ENCODE measurements at regions not wholly inside any gene's neighbourhood (a gene's known extent, or its start where the extent isn't known, plus 50 kb on each side); places are given as distances from the start of the nearest gene placed in this dataset.

GRCh38 chr14:87109271-87109670 is 883.7 kb downstream of the GALC start:
- DNase-seq (ENCODE audit: low read depth) = no peak

GRCh38 chr14:87108726-87109125 is 884.3 kb downstream of the GALC start:
- DNase-seq (ENCODE audit: low read depth) = no peak

- no peak for DNase-seq (ENCODE audit: low read depth)
These were observed 890.1 kb downstream of the GALC start for GRCh38 chr14:87102811-87103378.

- DNase-seq (ENCODE audit: low read depth) = no peak
These were observed 896.0 kb downstream of the GALC start for GRCh38 chr14:87097015-87097414.

GRCh38 chr14:87094913-87095312 is 898.1 kb downstream of the GALC start:
- DNase-seq (ENCODE audit: low read depth) = no peak

GRCh38 chr14:87088588-87088987 is 904.4 kb downstream of the GALC start:
- DNase-seq (ENCODE audit: low read depth) = no peak

- no peak for DNase-seq (ENCODE audit: low read depth)
These were observed 905.1 kb downstream of the GALC start for GRCh38 chr14:87087881-87088280.

GRCh38 chr14:87084908-87085307 is 908.1 kb downstream of the GALC start:
- no peak for DNase-seq (ENCODE audit: low read depth)

GRCh38 chr14:87082917-87083316 is 910.1 kb downstream of the GALC start:
- no peak for DNase-seq (ENCODE audit: low read depth)

GRCh38 chr14:87081004-87081403 is 912.0 kb downstream of the GALC start:
- no peak for DNase-seq (ENCODE audit: low read depth)

- DNase-seq (ENCODE audit: low read depth) = no peak
These were observed 912.8 kb downstream of the GALC start for GRCh38 chr14:87080146-87080545.

GRCh38 chr14:87079416-87079815 is 913.6 kb downstream of the GALC start:
- no peak for DNase-seq (ENCODE audit: low read depth)

GRCh38 chr14:87076922-87077321 is 916.1 kb downstream of the GALC start:
- DNase-seq (ENCODE audit: low read depth) = no peak

GRCh38 chr14:87076146-87076545 is 916.8 kb downstream of the GALC start:
- DNase-seq (ENCODE audit: low read depth) = no peak

- DNase-seq (ENCODE audit: low read depth) = no peak
These were observed 919.0 kb downstream of the GALC start for GRCh38 chr14:87073880-87074570.

GRCh38 chr14:87067591-87067990 is 925.4 kb downstream of the GALC start:
- DNase-seq (ENCODE audit: low read depth) = no peak

GRCh38 chr14:87067061-87067460 is 925.9 kb downstream of the GALC start:
- no peak for DNase-seq (ENCODE audit: low read depth)

GRCh38 chr14:87066221-87066817 is 926.7 kb downstream of the GALC start:
- no peak for DNase-seq (ENCODE audit: low read depth)

GRCh38 chr14:87065366-87065765 is 927.6 kb downstream of the GALC start:
- DNase-seq (ENCODE audit: low read depth) = no peak

- DNase-seq (ENCODE audit: low read depth) = no peak
These were observed 929.8 kb downstream of the GALC start for GRCh38 chr14:87063181-87063580.

GRCh38 chr14:87060405-87060804 is 932.6 kb downstream of the GALC start:
- no peak for DNase-seq (ENCODE audit: low read depth)

- DNase-seq (ENCODE audit: low read depth) = no peak
These were observed 933.7 kb downstream of the GALC start for GRCh38 chr14:87059060-87059839.

GRCh38 chr14:87055007-87055406 is 938.0 kb downstream of the GALC start:
- DNase-seq (ENCODE audit: low read depth) = no peak

Data from T follicular helper cell (primary cell).